ENCODE measurements at regions not wholly inside any gene's neighbourhood (a gene's known extent, or its start where the extent isn't known, plus 50 kb on each side); places are given as distances from the start of the nearest gene placed in this dataset.
A peak's percentile ranks its signal among the peaks of the same experiment; 100 is the strongest.

- Histone ChIP-seq H3K4me3 (ENCODE audit: insufficient read depth in 1 of 2, low read depth in 1 of 2, low read length in 2 of 2) (no peak overlapping the region), H4K91ac (ENCODE audit: low read length) (no peak overlapping the region), H2AFZ (ENCODE audit: low read depth, low read length) (no peak overlapping the region), H3K27ac (ENCODE audit: low read length, poor library complexity, severe bottlenecking) (no peak overlapping the region), H3K36me3 (ENCODE audit: control insufficient read depth in 1 of 2, insufficient read depth in 2 of 2, low read depth in 1 of 2, low read length in 2 of 2) (no peaks in the 10 kb centered on the region), H3K18ac (ENCODE audit: low read depth in 1 of 2, low read length in 2 of 2) (no peak overlapping the region), H3K14ac (ENCODE audit: low read length in 2 of 2) (no peak overlapping the region), H2BK15ac (ENCODE audit: low read depth, poor library complexity, severe bottlenecking) (no peak overlapping the region), H3K79me1 (replicated peaks; ENCODE audit: low read length, poor library complexity, severe bottlenecking) (no peaks in the 10 kb centered on the region), H3K9me3 (ENCODE audit: control insufficient read depth, low read length) (no peaks in the 10 kb centered on the region), H3K4me2 (ENCODE audit: low read length, poor library complexity, severe bottlenecking) (no peak overlapping the region), H3K9ac (ENCODE audit: low read length) (no peak overlapping the region), H2BK12ac (ENCODE audit: low read length in 2 of 2) (no peak overlapping the region), H2BK5ac (ENCODE audit: low read depth, low read length, poor library complexity, severe bottlenecking) (no peak overlapping the region), H3K4me1 (ENCODE audit: control insufficient read depth, insufficient read depth, low read depth, low read length) (peaks cover 5% of the 10 kb centered on the region), H4K8ac (ENCODE audit: low read length) (no peak overlapping the region), H2BK120ac (ENCODE audit: low read depth, low read length) (no peak overlapping the region), H3K27me3 (ENCODE audit: control insufficient read depth in 1 of 2, insufficient read depth in 1 of 2, low read length in 2 of 2) (no peaks in the 10 kb centered on the region), H3K4ac (ENCODE audit: low read depth in 1 of 2, low read length in 2 of 2) (no peak overlapping the region), H2AK5ac (ENCODE audit: low read length, severe bottlenecking) (no peak overlapping the region), H3K23ac (ENCODE audit: low read length in 2 of 2) (no peak overlapping the region)
- WGBS, result 67% methylated on average over 2 of the region's 2 CpGs
- peak; percentile 63 for DNase-seq
These were observed 103.5 kb upstream of the OTUD4 start for GRCh38 chr4:145283909-145284308.

- DNase-seq, result no peak
- H4K91ac ChIP-seq (ENCODE audit: low read length), result no peak overlapping the region
- H3K14ac ChIP-seq (ENCODE audit: low read length in 2 of 2), result no peak overlapping the region
- H3K9me3 ChIP-seq (ENCODE audit: control insufficient read depth, low read length), result no peaks in the 10 kb centered on the region
- H3K4me1 ChIP-seq (ENCODE audit: control insufficient read depth, insufficient read depth, low read depth, low read length), result peaks cover 4% of the 10 kb centered on the region
- no peak overlapping the region for H3K27ac ChIP-seq (ENCODE audit: low read length, poor library complexity, severe bottlenecking)
- no CpG with 5 or more reads among the region's 1 CpG for WGBS
- no peak overlapping the region for H3K4me2 ChIP-seq (ENCODE audit: low read length, poor library complexity, severe bottlenecking)
- peak overlapping the region; percentile 65 for H2AK5ac ChIP-seq (ENCODE audit: low read length, severe bottlenecking)
- H3K36me3 ChIP-seq (ENCODE audit: control insufficient read depth in 1 of 2, insufficient read depth in 2 of 2, low read depth in 1 of 2, low read length in 2 of 2), result no peaks in the 10 kb centered on the region
- no peak overlapping the region for H3K4me3 ChIP-seq (ENCODE audit: insufficient read depth in 1 of 2, low read depth in 1 of 2, low read length in 2 of 2)
- H4K8ac ChIP-seq (ENCODE audit: low read length), result no peak overlapping the region
- no peak overlapping the region for H2AFZ ChIP-seq (ENCODE audit: low read depth, low read length)
- H3K79me1 ChIP-seq (replicated peaks; ENCODE audit: low read length, poor library complexity, severe bottlenecking), result no peaks in the 10 kb centered on the region
- no peak overlapping the region for H3K23ac ChIP-seq (ENCODE audit: low read length in 2 of 2)
- no peak overlapping the region for H3K9ac ChIP-seq (ENCODE audit: low read length)
- no peak overlapping the region for H3K4ac ChIP-seq (ENCODE audit: low read depth in 1 of 2, low read length in 2 of 2)
- H3K27me3 ChIP-seq (ENCODE audit: control insufficient read depth in 1 of 2, insufficient read depth in 1 of 2, low read length in 2 of 2), result no peaks in the 10 kb centered on the region
- no peak overlapping the region for H2BK5ac ChIP-seq (ENCODE audit: low read depth, low read length, poor library complexity, severe bottlenecking)
- H3K18ac ChIP-seq (ENCODE audit: low read depth in 1 of 2, low read length in 2 of 2), result no peak overlapping the region
- H2BK15ac ChIP-seq (ENCODE audit: low read depth, poor library complexity, severe bottlenecking), result no peak overlapping the region
- no peak overlapping the region for H2BK12ac ChIP-seq (ENCODE audit: low read length in 2 of 2)
- H2BK120ac ChIP-seq (ENCODE audit: low read depth, low read length), result no peak overlapping the region
These were observed 101.6 kb upstream of the OTUD4 start for GRCh38 chr4:145281951-145282350.

- H3K79me1 ChIP-seq (replicated peaks; ENCODE audit: low read length, poor library complexity, severe bottlenecking), result no peaks in the 10 kb centered on the region
- peaks cover 4% of the 10 kb centered on the region for H3K4me1 ChIP-seq (ENCODE audit: control insufficient read depth, insufficient read depth, low read depth, low read length)
- H3K9me3 ChIP-seq (ENCODE audit: control insufficient read depth, low read length), result no peaks in the 10 kb centered on the region
- no peak overlapping the region for H3K9ac ChIP-seq (ENCODE audit: low read length)
- peak overlapping the region; percentile 1 for H2AK5ac ChIP-seq (ENCODE audit: low read length, severe bottlenecking)
- no peak overlapping the region for H2BK120ac ChIP-seq (ENCODE audit: low read depth, low read length)
- no peak for DNase-seq
- no peak overlapping the region for H2BK15ac ChIP-seq (ENCODE audit: low read depth, poor library complexity, severe bottlenecking)
- no peak overlapping the region for H4K8ac ChIP-seq (ENCODE audit: low read length)
- peak overlapping the region in 1 of 2 experiments; percentile 31 for H3K18ac ChIP-seq (ENCODE audit: low read depth in 1 of 2, low read length in 2 of 2)
- H4K91ac ChIP-seq (ENCODE audit: low read length), result no peak overlapping the region
- no peaks in the 10 kb centered on the region for H3K36me3 ChIP-seq (ENCODE audit: control insufficient read depth in 1 of 2, insufficient read depth in 2 of 2, low read depth in 1 of 2, low read length in 2 of 2)
- no peak overlapping the region for H3K27ac ChIP-seq (ENCODE audit: low read length, poor library complexity, severe bottlenecking)
- no peak overlapping the region for H3K14ac ChIP-seq (ENCODE audit: low read length in 2 of 2)
- no peak overlapping the region for H3K4me2 ChIP-seq (ENCODE audit: low read length, poor library complexity, severe bottlenecking)
- H3K4me3 ChIP-seq (ENCODE audit: insufficient read depth in 1 of 2, low read depth in 1 of 2, low read length in 2 of 2), result no peak overlapping the region
- H3K27me3 ChIP-seq (ENCODE audit: control insufficient read depth in 1 of 2, insufficient read depth in 1 of 2, low read length in 2 of 2), result no peaks in the 10 kb centered on the region
- 93% methylated on average over 7 of the region's 9 CpGs for WGBS
- no peak overlapping the region for H3K23ac ChIP-seq (ENCODE audit: low read length in 2 of 2)
- H2AFZ ChIP-seq (ENCODE audit: low read depth, low read length), result no peak overlapping the region
- H2BK5ac ChIP-seq (ENCODE audit: low read depth, low read length, poor library complexity, severe bottlenecking), result no peak overlapping the region
- no peak overlapping the region for H3K4ac ChIP-seq (ENCODE audit: low read depth in 1 of 2, low read length in 2 of 2)
- H2BK12ac ChIP-seq (ENCODE audit: low read length in 2 of 2), result peak overlapping the region in 1 of 2 experiments; percentile 8
These were observed 100.8 kb upstream of the OTUD4 start for GRCh38 chr4:145281224-145281623.

DNA sequence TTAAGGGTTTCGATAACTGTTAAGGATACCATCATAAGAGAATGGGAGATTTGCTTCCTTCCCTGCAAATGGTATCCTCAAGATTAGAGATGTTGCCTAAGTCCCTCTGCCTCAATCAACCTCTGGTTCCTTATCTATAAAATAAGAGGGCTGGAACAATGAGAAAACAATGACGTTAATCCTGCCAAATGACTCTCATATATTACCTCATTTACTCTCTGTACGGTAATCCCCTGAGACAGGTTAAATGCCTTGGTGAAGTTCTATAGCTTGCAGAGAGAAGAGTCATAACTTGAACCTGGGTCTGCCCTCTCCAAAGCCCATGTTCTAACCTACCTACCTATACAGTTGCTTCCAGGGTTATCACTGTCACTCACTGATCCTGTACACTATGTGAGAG lies 100.2 kb upstream of the OTUD4 start:
- no peak overlapping the region for H2BK5ac ChIP-seq (ENCODE audit: low read depth, low read length, poor library complexity, severe bottlenecking)
- H3K4me2 ChIP-seq (ENCODE audit: low read length, poor library complexity, severe bottlenecking), result no peak overlapping the region
- H3K36me3 ChIP-seq (ENCODE audit: control insufficient read depth in 1 of 2, insufficient read depth in 2 of 2, low read depth in 1 of 2, low read length in 2 of 2), result no peaks in the 10 kb centered on the region
- H3K14ac ChIP-seq (ENCODE audit: low read length in 2 of 2), result no peak overlapping the region
- no peak overlapping the region for H4K8ac ChIP-seq (ENCODE audit: low read length)
- no peak overlapping the region for H2BK120ac ChIP-seq (ENCODE audit: low read depth, low read length)
- no peak overlapping the region for H2AFZ ChIP-seq (ENCODE audit: low read depth, low read length)
- no peak for DNase-seq
- no peaks in the 10 kb centered on the region for H3K79me1 ChIP-seq (replicated peaks; ENCODE audit: low read length, poor library complexity, severe bottlenecking)
- WGBS, result 75% methylated on average over 2 of the region's 3 CpGs
- H3K4me1 ChIP-seq (ENCODE audit: control insufficient read depth, insufficient read depth, low read depth, low read length), result peaks cover 5% of the 10 kb centered on the region
- H3K18ac ChIP-seq (ENCODE audit: low read depth in 1 of 2, low read length in 2 of 2), result peak overlapping the region in 1 of 2 experiments; percentile 59
- no peak overlapping the region for H4K91ac ChIP-seq (ENCODE audit: low read length)
- H3K27ac ChIP-seq (ENCODE audit: low read length, poor library complexity, severe bottlenecking), result peak overlapping the region; percentile 15
- H2AK5ac ChIP-seq (ENCODE audit: low read length, severe bottlenecking), result peak overlapping the region; percentile 93
- H3K4me3 ChIP-seq (ENCODE audit: insufficient read depth in 1 of 2, low read depth in 1 of 2, low read length in 2 of 2), result no peak overlapping the region
- H2BK15ac ChIP-seq (ENCODE audit: low read depth, poor library complexity, severe bottlenecking), result no peak overlapping the region
- H3K9ac ChIP-seq (ENCODE audit: low read length), result peak overlapping the region; percentile 79
- peak overlapping the region; percentile 84 to 88 for H2BK12ac ChIP-seq (ENCODE audit: low read length in 2 of 2)
- H3K9me3 ChIP-seq (ENCODE audit: control insufficient read depth, low read length), result no peaks in the 10 kb centered on the region
- H3K23ac ChIP-seq (ENCODE audit: low read length in 2 of 2), result no peak overlapping the region
- no peaks in the 10 kb centered on the region for H3K27me3 ChIP-seq (ENCODE audit: control insufficient read depth in 1 of 2, insufficient read depth in 1 of 2, low read length in 2 of 2)
- peak overlapping the region in 1 of 2 experiments; percentile 42 for H3K4ac ChIP-seq (ENCODE audit: low read depth in 1 of 2, low read length in 2 of 2)
